Activated naive CD8-positive, alpha-beta T cell treated with anti-CD3 and anti-CD28 coated beads, Interleukin-2, amount 50 U/mL, for 24 hours (primary cell): ENCODE measurements at regions not wholly inside any gene's neighbourhood (a gene's known extent, or its start where the extent isn't known, plus 50 kb on each side); places are given as distances from the start of the nearest gene placed in this dataset.
A peak's percentile ranks its signal among the peaks of the same experiment; 100 is the strongest.

Experiments used
- ATAC-seq: fragments of 150-1000 bp; cut with Tn5 transposase; one replicate; pipeline ENCODE4 v1.10.0; 2021
- DNase-seq: peaks from one replicate; pipeline ENCODE4 v3.0.0; 2021
- H3K27ac Mint-ChIP-seq: one replicate; pipeline ENCODE4 v1.8.0; 2021; ENCODE audit warnings: mild to moderate bottlenecking, mixed read lengths
- H3K27me3 Mint-ChIP-seq: one replicate; pipeline ENCODE4 v1.8.0; 2021; ENCODE audit warnings: mixed read lengths
- H3K36me3 Mint-ChIP-seq: one replicate; pipeline ENCODE4 v1.8.0; 2021; ENCODE audit warnings: low read depth, mixed read lengths
- H3K4me1 Mint-ChIP-seq: one replicate; pipeline ENCODE4 v1.8.0; 2021; ENCODE audit warnings: mixed read lengths
- H3K4me3 Mint-ChIP-seq: one replicate; pipeline ENCODE4 v1.8.0; 2021; ENCODE audit warnings: mild to moderate bottlenecking, moderate library complexity, mixed read lengths
- H3K9me3 Mint-ChIP-seq: one replicate; pipeline ENCODE4 v1.8.0; 2021; ENCODE audit warnings: mixed read lengths

DNA sequence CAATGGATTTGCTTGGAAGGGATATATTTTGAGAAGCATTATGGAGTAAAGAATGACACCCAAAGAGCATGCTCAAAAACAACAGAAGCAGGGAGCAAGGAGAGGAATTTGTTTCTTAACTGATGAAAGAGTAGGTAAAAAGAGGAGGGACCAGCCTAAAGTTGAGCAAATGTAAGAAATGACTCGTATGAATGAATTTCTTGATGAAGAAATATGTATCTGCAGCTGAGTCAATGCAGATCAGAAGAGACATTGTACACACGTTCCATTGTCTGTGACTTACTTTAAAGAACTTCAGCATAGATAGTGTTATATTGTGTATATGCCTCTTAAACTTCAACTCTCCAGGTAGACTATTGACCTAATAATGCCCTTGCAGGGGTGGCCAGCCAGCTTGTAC is 112.7 kb upstream of the NREP start:
- H3K27me3 Mint-ChIP-seq: no peaks in the 10 kb centered on the region
- DNase-seq: no peak
- no peak overlapping the region for H3K27ac Mint-ChIP-seq
- no peak for ATAC-seq
- no peaks in the 10 kb centered on the region for H3K36me3 Mint-ChIP-seq
- no peaks in the 10 kb centered on the region for H3K4me1 Mint-ChIP-seq
- no peak overlapping the region for H3K4me3 Mint-ChIP-seq
- no peaks in the 10 kb centered on the region for H3K9me3 Mint-ChIP-seq

DNA sequence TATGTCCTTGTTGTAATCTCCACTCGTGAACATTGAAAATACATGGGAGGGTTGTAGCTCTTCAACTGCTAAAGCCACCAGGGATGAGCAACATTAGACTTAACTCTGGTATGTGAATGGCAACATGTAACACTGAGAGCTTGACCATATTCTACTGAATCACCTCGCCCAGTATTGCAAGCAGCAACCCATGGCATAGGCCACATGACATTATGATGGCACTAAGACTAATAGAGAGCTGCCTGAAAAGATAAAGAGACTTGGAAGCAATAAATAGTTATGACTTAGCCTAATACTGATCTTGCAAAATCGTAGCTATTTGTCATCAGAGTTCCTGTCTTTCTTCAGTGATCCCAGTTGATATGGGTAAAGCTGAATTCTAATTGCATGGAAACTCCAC is 108.4 kb upstream of the NREP start:
- Mint-ChIP-seq H3K27me3 (no peaks in the 10 kb centered on the region), H3K4me1 (no peaks in the 10 kb centered on the region), H3K27ac (no peak overlapping the region), H3K9me3 (no peaks in the 10 kb centered on the region), H3K36me3 (no peaks in the 10 kb centered on the region), H3K4me3 (no peak overlapping the region)
- ATAC-seq (no peak), DNase-seq (no peak)

DNA sequence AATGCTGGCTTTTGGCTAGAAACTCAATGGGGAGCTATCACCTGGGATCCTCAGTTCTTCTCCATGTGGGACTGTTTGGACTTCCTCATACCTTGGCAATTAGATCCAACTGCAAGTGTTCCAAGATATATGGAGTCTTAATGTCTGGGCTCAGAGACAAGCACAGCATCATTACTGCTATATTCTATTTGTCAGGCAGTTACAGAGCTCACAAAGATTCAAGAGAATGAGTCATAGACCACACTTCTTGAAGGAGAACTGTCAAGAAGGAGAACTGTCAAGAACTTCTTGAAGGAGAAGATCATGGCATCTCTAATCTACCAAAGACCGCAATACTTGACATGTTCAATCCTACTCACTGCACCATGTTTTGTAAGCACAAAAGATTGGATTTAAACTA is 106.8 kb upstream of the NREP start:
- Mint-ChIP-seq H3K9me3 (no peaks in the 10 kb centered on the region), H3K27ac (no peak overlapping the region), H3K27me3 (no peaks in the 10 kb centered on the region), H3K4me1 (no peaks in the 10 kb centered on the region), H3K4me3 (no peak overlapping the region), H3K36me3 (no peaks in the 10 kb centered on the region)
- ATAC-seq (no peak), DNase-seq (no peak)

DNA sequence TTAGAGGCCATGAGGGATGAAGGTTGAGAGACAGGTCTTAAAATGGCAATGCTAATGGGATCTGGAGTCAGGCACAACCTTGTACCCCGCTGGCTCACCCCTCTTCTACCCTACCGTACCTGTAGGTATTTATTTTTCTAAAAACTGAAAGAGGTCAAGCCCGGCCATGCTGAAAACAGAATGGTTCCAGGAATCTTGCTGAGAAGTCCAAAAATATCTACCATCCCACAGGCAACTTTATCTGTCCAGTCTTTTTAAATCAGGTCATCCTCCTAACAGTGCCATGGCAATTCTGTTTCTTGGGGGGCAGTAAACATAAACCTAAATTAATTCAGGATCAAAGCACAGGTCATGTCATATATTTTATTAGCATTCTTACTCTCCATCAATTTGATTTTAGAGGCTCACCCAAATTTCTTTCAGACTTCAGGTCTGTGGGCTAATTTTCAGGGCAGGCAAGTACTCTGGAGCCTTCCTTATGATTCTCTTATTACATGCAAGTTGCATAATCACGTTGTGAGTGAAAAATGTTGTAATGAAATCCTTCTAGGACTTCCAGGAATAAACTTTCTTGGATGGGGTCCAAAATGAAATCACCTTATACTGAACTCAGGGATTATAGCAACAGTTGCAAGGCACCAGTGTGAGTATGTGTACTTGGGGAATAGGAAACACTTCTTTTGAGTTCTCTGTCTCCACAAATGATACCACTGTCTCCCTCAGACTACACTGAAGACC is 102.7 kb upstream of the NREP start:
- Mint-ChIP-seq H3K4me1 (no peaks in the 10 kb centered on the region), H3K9me3 (no peaks in the 10 kb centered on the region), H3K36me3 (no peaks in the 10 kb centered on the region), H3K27me3 (no peaks in the 10 kb centered on the region), H3K4me3 (no peak overlapping the region), H3K27ac (no peak overlapping the region)
- DNase-seq: no peak
- ATAC-seq: no peak

DNA sequence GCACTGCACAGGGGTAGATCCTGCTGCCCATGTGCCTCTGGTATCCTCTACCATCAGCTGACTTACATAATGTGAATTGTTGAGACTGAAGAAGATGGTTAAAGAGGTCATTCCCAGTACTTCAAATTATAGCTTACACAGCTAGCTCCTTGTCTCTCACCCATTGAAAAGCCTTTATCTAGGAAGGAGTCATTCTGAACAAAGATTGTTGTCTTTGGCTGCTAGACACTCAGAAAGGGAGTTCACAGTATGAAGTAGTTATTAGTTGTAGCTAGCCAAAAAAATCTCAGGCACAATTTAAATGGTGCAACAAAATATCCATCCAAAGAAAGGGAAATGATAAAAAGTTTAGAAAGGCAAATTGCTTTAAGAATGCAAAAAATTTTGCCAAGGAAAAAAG is 102.0 kb upstream of the NREP start:
- H3K4me3 Mint-ChIP-seq: no peak overlapping the region
- DNase-seq: no peak
- H3K9me3 Mint-ChIP-seq: no peaks in the 10 kb centered on the region
- H3K36me3 Mint-ChIP-seq: no peaks in the 10 kb centered on the region
- H3K27ac Mint-ChIP-seq: no peak overlapping the region
- no peaks in the 10 kb centered on the region for H3K4me1 Mint-ChIP-seq
- no peaks in the 10 kb centered on the region for H3K27me3 Mint-ChIP-seq
- no peak for ATAC-seq

- no peak for DNase-seq
- no peak for ATAC-seq
- Mint-ChIP-seq H3K4me3 (no peak overlapping the region), H3K4me1 (no peaks in the 10 kb centered on the region), H3K27me3 (no peaks in the 10 kb centered on the region), H3K27ac (no peak overlapping the region), H3K36me3 (no peaks in the 10 kb centered on the region), H3K9me3 (no peaks in the 10 kb centered on the region)
These were observed 100.6 kb upstream of the NREP start for GRCh38 chr5:111857623-111858022.

- no peaks in the 10 kb centered on the region for H3K36me3 Mint-ChIP-seq
- H3K4me1 Mint-ChIP-seq: no peaks in the 10 kb centered on the region
- H3K27me3 Mint-ChIP-seq: no peaks in the 10 kb centered on the region
- H3K27ac Mint-ChIP-seq: no peak overlapping the region
- no peaks in the 10 kb centered on the region for H3K9me3 Mint-ChIP-seq
- ATAC-seq: no peak
- no peak overlapping the region for H3K4me3 Mint-ChIP-seq
- DNase-seq: no peak
These were observed 100.0 kb upstream of the NREP start for GRCh38 chr5:111856876-111857466.

DNA sequence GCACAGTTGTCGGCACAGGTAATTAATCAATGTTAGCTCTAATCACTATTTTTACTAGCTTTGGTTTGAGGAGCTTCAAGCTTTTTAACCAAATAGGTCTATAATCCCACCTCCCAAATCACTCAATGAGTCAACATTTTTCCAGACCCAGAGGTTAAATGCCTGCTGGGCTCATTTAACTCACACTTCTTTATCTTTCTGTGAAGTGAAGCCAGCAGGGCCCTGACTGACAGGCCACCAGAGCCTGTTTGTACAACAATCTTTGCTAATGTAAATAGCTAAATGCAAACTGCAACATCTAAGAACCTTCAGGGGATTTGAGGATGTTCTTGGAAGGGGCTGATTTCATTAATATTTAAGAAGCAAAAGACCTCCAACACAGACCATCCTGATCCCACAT is 98.4 kb upstream of the NREP start:
- H3K9me3 Mint-ChIP-seq: no peaks in the 10 kb centered on the region
- no peak overlapping the region for H3K27ac Mint-ChIP-seq
- no peaks in the 10 kb centered on the region for H3K36me3 Mint-ChIP-seq
- no peak for ATAC-seq
- no peaks in the 10 kb centered on the region for H3K4me1 Mint-ChIP-seq
- no peak overlapping the region for H3K4me3 Mint-ChIP-seq
- no peaks in the 10 kb centered on the region for H3K27me3 Mint-ChIP-seq
- DNase-seq: no peak

- H3K27me3 Mint-ChIP-seq: no peaks in the 10 kb centered on the region
- H3K36me3 Mint-ChIP-seq: no peaks in the 10 kb centered on the region
- H3K27ac Mint-ChIP-seq: no peak overlapping the region
- ATAC-seq (no peak), DNase-seq (no peak)
- H3K4me1 Mint-ChIP-seq: no peaks in the 10 kb centered on the region
- H3K9me3 Mint-ChIP-seq: no peaks in the 10 kb centered on the region
- H3K4me3 Mint-ChIP-seq: no peak overlapping the region
These were observed 97.2 kb upstream of the NREP start for GRCh38 chr5:111854186-111854585.

GRCh38 chr5:111853748-111854147 is 96.8 kb upstream of the NREP start:
- H3K9me3 Mint-ChIP-seq: no peaks in the 10 kb centered on the region
- DNase-seq: peak; percentile 2
- H3K27ac Mint-ChIP-seq: no peak overlapping the region
- no peak overlapping the region for H3K4me3 Mint-ChIP-seq
- ATAC-seq: no peak
- no peaks in the 10 kb centered on the region for H3K27me3 Mint-ChIP-seq
- H3K36me3 Mint-ChIP-seq: no peaks in the 10 kb centered on the region
- H3K4me1 Mint-ChIP-seq: no peaks in the 10 kb centered on the region

GRCh38 chr5:111851631-111852548 is 94.9 kb upstream of the NREP start:
- no peak overlapping the region for H3K27ac Mint-ChIP-seq
- H3K4me3 Mint-ChIP-seq: no peak overlapping the region
- no peaks in the 10 kb centered on the region for H3K4me1 Mint-ChIP-seq
- H3K27me3 Mint-ChIP-seq: no peaks in the 10 kb centered on the region
- DNase-seq (no peak), ATAC-seq (no peak)
- H3K36me3 Mint-ChIP-seq: no peaks in the 10 kb centered on the region
- no peaks in the 10 kb centered on the region for H3K9me3 Mint-ChIP-seq

- Mint-ChIP-seq H3K27me3 (no peaks in the 10 kb centered on the region), H3K36me3 (no peaks in the 10 kb centered on the region), H3K27ac (no peak overlapping the region), H3K4me1 (no peaks in the 10 kb centered on the region), H3K4me3 (no peak overlapping the region), H3K9me3 (no peaks in the 10 kb centered on the region)
- DNase-seq: no peak
- no peak for ATAC-seq
These were observed 91.5 kb upstream of the NREP start for GRCh38 chr5:111848476-111848875.

- no peak overlapping the region for H3K4me3 Mint-ChIP-seq
- ATAC-seq: no peak
- H3K4me1 Mint-ChIP-seq: no peaks in the 10 kb centered on the region
- H3K9me3 Mint-ChIP-seq: no peaks in the 10 kb centered on the region
- no peak overlapping the region for H3K27ac Mint-ChIP-seq
- DNase-seq: no peak
- H3K27me3 Mint-ChIP-seq: no peaks in the 10 kb centered on the region
- no peaks in the 10 kb centered on the region for H3K36me3 Mint-ChIP-seq
These were observed 90.3 kb upstream of the NREP start for GRCh38 chr5:111847052-111847925.

GRCh38 chr5:111840036-111840674 is 83.2 kb upstream of the NREP start:
- no peaks in the 10 kb centered on the region for H3K9me3 Mint-ChIP-seq
- no peak overlapping the region for H3K27ac Mint-ChIP-seq
- no peak for DNase-seq
- no peaks in the 10 kb centered on the region for H3K36me3 Mint-ChIP-seq
- no peaks in the 10 kb centered on the region for H3K27me3 Mint-ChIP-seq
- ATAC-seq: no peak
- no peak overlapping the region for H3K4me3 Mint-ChIP-seq
- no peaks in the 10 kb centered on the region for H3K4me1 Mint-ChIP-seq
